ENCODE measurements at regions not wholly inside any gene's neighbourhood (a gene's known extent, or its start where the extent isn't known, plus 50 kb on each side); places are given as distances from the start of the nearest gene placed in this dataset.

DNA sequence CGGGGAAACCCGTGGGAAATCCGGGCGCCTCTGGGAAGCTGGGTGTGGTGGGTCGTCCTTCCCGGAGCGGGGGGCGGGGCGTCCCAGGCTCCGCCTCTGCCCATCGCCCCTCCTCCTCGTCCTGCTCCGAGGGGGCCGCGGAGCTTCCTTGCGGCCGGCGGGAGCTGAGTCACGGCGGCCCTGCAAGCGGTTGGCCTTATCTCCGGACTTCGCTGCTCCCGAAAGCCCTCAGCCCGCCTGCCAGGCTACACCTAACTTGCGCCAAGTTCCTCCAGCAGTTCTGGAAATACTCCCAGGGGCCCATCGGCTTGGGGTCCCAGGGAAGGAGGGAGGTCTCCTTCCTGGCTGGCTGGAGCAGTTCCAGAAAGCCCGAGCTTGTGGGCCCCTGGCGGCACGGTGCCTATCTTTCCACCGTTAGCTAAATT, 54.1 kb upstream of the CDKN2AIPNL start:
- Histone ChIP-seq H3K23ac (ENCODE audit: low read length in 2 of 2) (peak overlapping the region; percentile 14 to 96), H2BK120ac (ENCODE audit: low read depth, low read length) (peak overlapping the region; percentile 100), H4K91ac (ENCODE audit: low read length) (peak overlapping the region; percentile 99), H3K9me3 (ENCODE audit: control insufficient read depth, low read length) (no peaks in the 10 kb centered on the region), H3K18ac (ENCODE audit: low read depth in 1 of 2, low read length in 2 of 2) (peak overlapping the region; percentile 94 to 97), H3K9ac (ENCODE audit: low read length) (peak overlapping the region; percentile 87), H3K36me3 (ENCODE audit: control insufficient read depth in 1 of 2, insufficient read depth in 2 of 2, low read depth in 1 of 2, low read length in 2 of 2) (no peaks in the 10 kb centered on the region), H2BK15ac (ENCODE audit: low read depth, poor library complexity, severe bottlenecking) (peak overlapping the region; percentile 92), H3K4me1 (ENCODE audit: control insufficient read depth, insufficient read depth, low read depth, low read length) (peaks cover 20% of the 10 kb centered on the region), H2AK5ac (ENCODE audit: low read length, severe bottlenecking) (no peak overlapping the region), H3K14ac (ENCODE audit: low read length in 2 of 2) (no peak overlapping the region), H2AFZ (ENCODE audit: low read depth, low read length) (no peak overlapping the region), H3K27me3 (ENCODE audit: control insufficient read depth in 1 of 2, insufficient read depth in 1 of 2, low read length in 2 of 2) (no peaks in the 10 kb centered on the region), H3K79me1 (replicated peaks; ENCODE audit: low read length, poor library complexity, severe bottlenecking) (no peaks in the 10 kb centered on the region), H2BK5ac (ENCODE audit: low read depth, low read length, poor library complexity, severe bottlenecking) (peak overlapping the region; percentile 97), H3K4me2 (ENCODE audit: low read length, poor library complexity, severe bottlenecking) (peak overlapping the region; percentile 48), H3K4me3 (ENCODE audit: insufficient read depth in 1 of 2, low read depth in 1 of 2, low read length in 2 of 2) (peak overlapping the region; percentile 45 to 75), H3K4ac (ENCODE audit: low read depth in 1 of 2, low read length in 2 of 2) (peak overlapping the region; percentile 93 to 99), H2BK12ac (ENCODE audit: low read length in 2 of 2) (peak overlapping the region; percentile 65 to 76), H3K27ac (ENCODE audit: low read length, poor library complexity, severe bottlenecking) (peak overlapping the region; percentile 100), H4K8ac (ENCODE audit: low read length) (peak overlapping the region; percentile 99)
- WGBS: under 1% methylated on average over 27 of the region's 31 CpGs
- DNase-seq: peak; percentile 94

- no peaks in the 10 kb centered on the region for H3K27me3 ChIP-seq (ENCODE audit: control insufficient read depth in 1 of 2, insufficient read depth in 1 of 2, low read length in 2 of 2)
- no peak overlapping the region for H2BK15ac ChIP-seq (ENCODE audit: low read depth, poor library complexity, severe bottlenecking)
- H3K4ac ChIP-seq (ENCODE audit: low read depth in 1 of 2, low read length in 2 of 2): peak overlapping the region; percentile 27 to 67
- H2AK5ac ChIP-seq (ENCODE audit: low read length, severe bottlenecking): peak overlapping the region; percentile 1
- peak overlapping the region; percentile 38 to 68 for H3K18ac ChIP-seq (ENCODE audit: low read depth in 1 of 2, low read length in 2 of 2)
- peak overlapping the region; percentile 35 for H3K27ac ChIP-seq (ENCODE audit: low read length, poor library complexity, severe bottlenecking)
- H3K9me3 ChIP-seq (ENCODE audit: control insufficient read depth, low read length): no peaks in the 10 kb centered on the region
- H3K23ac ChIP-seq (ENCODE audit: low read length in 2 of 2): peak overlapping the region in 1 of 2 experiments; percentile 34
- peak overlapping the region in 1 of 2 experiments; percentile 19 for H3K14ac ChIP-seq (ENCODE audit: low read length in 2 of 2)
- no peaks in the 10 kb centered on the region for H3K79me1 ChIP-seq (replicated peaks; ENCODE audit: low read length, poor library complexity, severe bottlenecking)
- H3K4me2 ChIP-seq (ENCODE audit: low read length, poor library complexity, severe bottlenecking): no peak overlapping the region
- no peak overlapping the region for H3K9ac ChIP-seq (ENCODE audit: low read length)
- H2BK5ac ChIP-seq (ENCODE audit: low read depth, low read length, poor library complexity, severe bottlenecking): no peak overlapping the region
- H2BK12ac ChIP-seq (ENCODE audit: low read length in 2 of 2): peak overlapping the region; percentile 76 to 94
- no peak for DNase-seq
- H3K36me3 ChIP-seq (ENCODE audit: control insufficient read depth in 1 of 2, insufficient read depth in 2 of 2, low read depth in 1 of 2, low read length in 2 of 2): no peaks in the 10 kb centered on the region
- H4K8ac ChIP-seq (ENCODE audit: low read length): peak overlapping the region; percentile 63
- H3K4me1 ChIP-seq (ENCODE audit: control insufficient read depth, insufficient read depth, low read depth, low read length): peaks cover 20% of the 10 kb centered on the region
- peak overlapping the region; percentile 68 for H2BK120ac ChIP-seq (ENCODE audit: low read depth, low read length)
- H4K91ac ChIP-seq (ENCODE audit: low read length): peak overlapping the region; percentile 22
- peak overlapping the region in 1 of 2 experiments; percentile 75 for H3K4me3 ChIP-seq (ENCODE audit: insufficient read depth in 1 of 2, low read depth in 1 of 2, low read length in 2 of 2)
- 69% methylated on average over 10 of the region's 10 CpGs for WGBS
- no peak overlapping the region for H2AFZ ChIP-seq (ENCODE audit: low read depth, low read length)
These were observed 53.5 kb upstream of the CDKN2AIPNL start for GRCh38 chr5:134464988-134465815.

- H4K8ac ChIP-seq (ENCODE audit: low read length): no peak overlapping the region
- H3K4me3 ChIP-seq (ENCODE audit: insufficient read depth in 1 of 2, low read depth in 1 of 2, low read length in 2 of 2): no peak overlapping the region
- H2AK5ac ChIP-seq (ENCODE audit: low read length, severe bottlenecking): no peak overlapping the region
- no peak overlapping the region for H2BK12ac ChIP-seq (ENCODE audit: low read length in 2 of 2)
- no peak overlapping the region for H3K27ac ChIP-seq (ENCODE audit: low read length, poor library complexity, severe bottlenecking)
- no peaks in the 10 kb centered on the region for H3K9me3 ChIP-seq (ENCODE audit: control insufficient read depth, low read length)
- H2BK5ac ChIP-seq (ENCODE audit: low read depth, low read length, poor library complexity, severe bottlenecking): no peak overlapping the region
- no peak overlapping the region for H3K4ac ChIP-seq (ENCODE audit: low read depth in 1 of 2, low read length in 2 of 2)
- H3K9ac ChIP-seq (ENCODE audit: low read length): no peak overlapping the region
- no peak overlapping the region for H4K91ac ChIP-seq (ENCODE audit: low read length)
- no peak overlapping the region for H3K14ac ChIP-seq (ENCODE audit: low read length in 2 of 2)
- no peaks in the 10 kb centered on the region for H3K36me3 ChIP-seq (ENCODE audit: control insufficient read depth in 1 of 2, insufficient read depth in 2 of 2, low read depth in 1 of 2, low read length in 2 of 2)
- no peak overlapping the region for H3K4me2 ChIP-seq (ENCODE audit: low read length, poor library complexity, severe bottlenecking)
- peaks cover 24% of the 10 kb centered on the region for H3K4me1 ChIP-seq (ENCODE audit: control insufficient read depth, insufficient read depth, low read depth, low read length)
- no peak overlapping the region for H3K23ac ChIP-seq (ENCODE audit: low read length in 2 of 2)
- peak; percentile 35 for DNase-seq
- H2AFZ ChIP-seq (ENCODE audit: low read depth, low read length): no peak overlapping the region
- WGBS: 86% methylated on average over 10 of the region's 10 CpGs
- peak overlapping the region in 1 of 2 experiments; percentile 16 for H3K18ac ChIP-seq (ENCODE audit: low read depth in 1 of 2, low read length in 2 of 2)
- peak overlapping the region; percentile 68 for H2BK120ac ChIP-seq (ENCODE audit: low read depth, low read length)
- H3K27me3 ChIP-seq (ENCODE audit: control insufficient read depth in 1 of 2, insufficient read depth in 1 of 2, low read length in 2 of 2): no peaks in the 10 kb centered on the region
- no peak overlapping the region for H2BK15ac ChIP-seq (ENCODE audit: low read depth, poor library complexity, severe bottlenecking)
- H3K79me1 ChIP-seq (replicated peaks; ENCODE audit: low read length, poor library complexity, severe bottlenecking): no peaks in the 10 kb centered on the region
These were observed 52.5 kb upstream of the CDKN2AIPNL start for GRCh38 chr5:134463991-134464760.

DNA sequence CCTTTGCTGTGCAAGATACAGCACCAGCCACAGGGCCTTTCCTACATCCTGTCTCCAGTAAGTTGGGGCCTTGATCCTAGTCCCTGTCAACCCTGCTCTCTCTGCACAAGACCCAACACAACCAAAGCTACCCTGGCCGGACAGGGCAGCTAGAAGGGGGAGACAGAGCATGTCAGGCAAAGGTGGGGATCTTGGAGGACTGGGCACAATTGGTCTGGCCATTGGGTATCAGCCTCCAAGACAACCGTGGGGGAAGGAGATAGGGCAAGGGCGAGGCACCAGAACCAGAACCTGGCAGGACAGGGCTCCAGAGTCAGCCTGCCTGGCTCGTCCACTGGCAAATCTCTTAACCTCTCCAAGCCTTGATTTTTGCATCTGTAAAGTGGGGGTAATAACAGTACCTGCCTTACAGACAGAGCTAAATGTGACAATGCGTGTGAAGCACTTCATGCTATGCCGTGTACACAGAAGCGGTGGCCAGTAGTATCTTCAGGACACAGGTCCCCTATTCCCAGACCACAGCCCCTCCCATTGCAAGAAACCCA, 51.6 kb upstream of the CDKN2AIPNL start:
- H3K4me1 ChIP-seq (ENCODE audit: control insufficient read depth, insufficient read depth, low read depth, low read length): peaks cover 33% of the 10 kb centered on the region
- no peaks in the 10 kb centered on the region for H3K9me3 ChIP-seq (ENCODE audit: control insufficient read depth, low read length)
- WGBS: 85% methylated on average over 7 of the region's 7 CpGs
- no peak overlapping the region for H3K14ac ChIP-seq (ENCODE audit: low read length in 2 of 2)
- H3K4me3 ChIP-seq (ENCODE audit: insufficient read depth in 1 of 2, low read depth in 1 of 2, low read length in 2 of 2): no peak overlapping the region
- peak overlapping the region; percentile 1 for H2BK15ac ChIP-seq (ENCODE audit: low read depth, poor library complexity, severe bottlenecking)
- no peak overlapping the region for H3K27ac ChIP-seq (ENCODE audit: low read length, poor library complexity, severe bottlenecking)
- H2AK5ac ChIP-seq (ENCODE audit: low read length, severe bottlenecking): no peak overlapping the region
- H3K23ac ChIP-seq (ENCODE audit: low read length in 2 of 2): no peak overlapping the region
- H2BK5ac ChIP-seq (ENCODE audit: low read depth, low read length, poor library complexity, severe bottlenecking): no peak overlapping the region
- no peak overlapping the region for H4K8ac ChIP-seq (ENCODE audit: low read length)
- H4K91ac ChIP-seq (ENCODE audit: low read length): no peak overlapping the region
- no peaks in the 10 kb centered on the region for H3K36me3 ChIP-seq (ENCODE audit: control insufficient read depth in 1 of 2, insufficient read depth in 2 of 2, low read depth in 1 of 2, low read length in 2 of 2)
- no peak overlapping the region for H3K4ac ChIP-seq (ENCODE audit: low read depth in 1 of 2, low read length in 2 of 2)
- H3K9ac ChIP-seq (ENCODE audit: low read length): no peak overlapping the region
- no peak for DNase-seq
- no peak overlapping the region for H2BK120ac ChIP-seq (ENCODE audit: low read depth, low read length)
- H2AFZ ChIP-seq (ENCODE audit: low read depth, low read length): no peak overlapping the region
- H3K27me3 ChIP-seq (ENCODE audit: control insufficient read depth in 1 of 2, insufficient read depth in 1 of 2, low read length in 2 of 2): no peaks in the 10 kb centered on the region
- H2BK12ac ChIP-seq (ENCODE audit: low read length in 2 of 2): peak overlapping the region; percentile 18 to 75
- peak overlapping the region in 1 of 2 experiments; percentile 49 for H3K18ac ChIP-seq (ENCODE audit: low read depth in 1 of 2, low read length in 2 of 2)
- H3K4me2 ChIP-seq (ENCODE audit: low read length, poor library complexity, severe bottlenecking): no peak overlapping the region
- no peaks in the 10 kb centered on the region for H3K79me1 ChIP-seq (replicated peaks; ENCODE audit: low read length, poor library complexity, severe bottlenecking)
